Astrocyte (in vitro differentiated cells and primary cell): ENCODE measurements at regions not wholly inside any gene's neighbourhood (a gene's known extent, or its start where the extent isn't known, plus 50 kb on each side); places are given as distances from the start of the nearest gene placed in this dataset.

Source experiments
- DNase-seq: peaks from one replicate; pipeline ENCODE4 v3.0.0-alpha.2; 2010; ENCODE audit warnings: low read depth
- FAIRE-seq: peaks from 2 replicates; lab custom pipeline; 2011; peaks lifted over from hg19 to GRCh38; lab: Jason Lieb, UNC
- H2AFZ ChIP-seq: 2 replicates; pipeline ENCODE4 v1.6.0; 2012; ENCODE audit warnings: low read depth, low read length, inconsistent platforms
- H3K27ac ChIP-seq: 2 replicates; pipeline ENCODE4 v1.5.1; 2011; ENCODE audit warnings: low read depth, low read length, inconsistent platforms
- H3K27me3 ChIP-seq: 2 replicates; pipeline ENCODE4 v1.6.0; 2011; ENCODE audit warnings: low read length, inconsistent platforms; ENCODE audit not compliant: insufficient read depth
- H3K36me3 ChIP-seq: 2 replicates; pipeline ENCODE4 v1.5.1; 2011; ENCODE audit warnings: low read length, inconsistent platforms; ENCODE audit not compliant: insufficient read depth
- H3K4me1 ChIP-seq: 2 replicates; pipeline ENCODE4 v1.5.1; 2011; ENCODE audit warnings: low read length, inconsistent platforms; ENCODE audit not compliant: insufficient read depth
- H3K4me2 ChIP-seq: 2 replicates; pipeline ENCODE4 v1.6.0; 2012; ENCODE audit warnings: low read length, inconsistent platforms
- H3K4me3 ChIP-seq: 2 replicates; pipeline ENCODE4 v1.5.1; 2011; ENCODE audit warnings: low read depth, mild to moderate bottlenecking, low read length, inconsistent platforms; ENCODE audit not compliant: insufficient read depth
- H3K79me2 ChIP-seq: 2 replicates; pipeline ENCODE4 v1.6.0; 2012; ENCODE audit warnings: mild to moderate bottlenecking, low read length, inconsistent platforms; ENCODE audit not compliant: insufficient read depth
- H3K9ac ChIP-seq: 2 replicates; pipeline ENCODE4 v1.6.0; 2012; ENCODE audit warnings: mild to moderate bottlenecking, low read length, inconsistent platforms
- H3K9me3 ChIP-seq: 2 replicates; pipeline ENCODE4 v1.5.1; 2012; ENCODE audit warnings: low read depth, mild to moderate bottlenecking, low read length, inconsistent platforms; ENCODE audit not compliant: insufficient read depth
- H4K20me1 ChIP-seq: 2 replicates; pipeline ENCODE4 v1.6.0; 2012; ENCODE audit warnings: low read length, inconsistent platforms; ENCODE audit not compliant: insufficient read depth
- H3K27ac Mint-ChIP-seq: one replicate; pipeline ENCODE4 v1.8.0; 2021; ENCODE audit warnings: mild to moderate bottlenecking, mixed read lengths; ENCODE audit not compliant: unreplicated experiment
- H3K27me3 Mint-ChIP-seq: one replicate; pipeline ENCODE4 v1.8.0; 2021; ENCODE audit warnings: low read depth, mixed read lengths; ENCODE audit not compliant: unreplicated experiment
- H3K36me3 Mint-ChIP-seq: one replicate; pipeline ENCODE4 v1.8.0; 2021; ENCODE audit warnings: low read depth, mixed read lengths; ENCODE audit not compliant: unreplicated experiment
- H3K4me1 Mint-ChIP-seq: one replicate; pipeline ENCODE4 v1.8.0; 2021; ENCODE audit warnings: low read depth, mixed read lengths; ENCODE audit not compliant: unreplicated experiment
- H3K4me3 Mint-ChIP-seq: one replicate; pipeline ENCODE4 v1.8.0; 2021; ENCODE audit warnings: mild to moderate bottlenecking, moderate library complexity, mixed read lengths; ENCODE audit not compliant: unreplicated experiment
- H3K9me3 Mint-ChIP-seq: one replicate; pipeline ENCODE4 v1.8.0; 2021; ENCODE audit warnings: mild to moderate bottlenecking, mixed read lengths; ENCODE audit not compliant: unreplicated experiment
- CTCF ChIP-seq: IDR thresholded peaks from 2 replicates; pipeline ENCODE4 v1.5.1; 2011; ENCODE audit warnings: low read depth, mild to moderate bottlenecking, inconsistent platforms, low read length, moderate library complexity; ENCODE audit not compliant: insufficient read depth
- EZH2 ChIP-seq: IDR thresholded peaks from 2 replicates; pipeline ENCODE4 v1.6.1; 2012; ENCODE audit warnings: mild to moderate bottlenecking, low read length, inconsistent platforms; ENCODE audit not compliant: insufficient read depth

- FAIRE-seq (no peak), DNase-seq (no peak)
- Histone ChIP-seq H3K27ac (no peak overlapping the region), H3K79me2 (no peaks in the 10 kb centered on the region), H3K27me3 (no peaks in the 10 kb centered on the region), H3K9ac (no peak overlapping the region), H3K4me2 (no peak overlapping the region), H3K36me3 (no peaks in the 10 kb centered on the region), H2AFZ (no peak overlapping the region), H3K9me3 (no peaks in the 10 kb centered on the region), H4K20me1 (no peaks in the 10 kb centered on the region), H3K4me3 (no peak overlapping the region), H3K4me1 (no peaks in the 10 kb centered on the region)
- no peaks in the 10 kb centered on the region for H3K9me3 Mint-ChIP-seq
- peaks cover 2% of the 10 kb centered on the region for H3K36me3 Mint-ChIP-seq
- no peaks in the 10 kb centered on the region for H3K27me3 Mint-ChIP-seq
- no peak overlapping the region for H3K27ac Mint-ChIP-seq
- no peak overlapping the region for H3K4me3 Mint-ChIP-seq
- H3K4me1 Mint-ChIP-seq: no peaks in the 10 kb centered on the region
- TF ChIP-seq CTCF (no peak), EZH2 (no peak)
Observed at GRCh38 chr18:11432360-11432811, 177.0 kb upstream of the SLC35G4 start.

DNA sequence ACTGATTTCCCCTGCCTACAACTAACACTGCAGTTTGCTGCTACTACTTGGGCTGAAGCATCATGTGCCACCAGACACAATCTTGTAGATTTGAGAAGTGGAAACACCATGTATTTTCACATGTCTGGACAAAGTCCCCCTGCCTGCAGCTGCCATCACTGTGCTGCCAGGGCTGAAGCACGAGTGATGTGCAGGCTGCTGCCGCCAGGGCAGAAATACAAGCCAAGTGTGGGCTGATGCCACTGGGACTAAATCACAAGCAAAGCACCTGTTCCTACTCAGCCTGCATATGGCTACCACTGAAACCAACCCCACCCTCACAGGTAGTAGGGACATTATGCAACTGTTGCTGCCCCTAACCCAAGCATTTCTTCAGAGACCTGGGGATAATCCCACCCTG, 179.5 kb upstream of the SLC35G4 start:
- no peak for TF ChIP-seq EZH2
- no peak for TF ChIP-seq CTCF
- H3K4me2 ChIP-seq: no peak overlapping the region
- H3K27me3 ChIP-seq: no peaks in the 10 kb centered on the region
- H3K9me3 ChIP-seq: no peaks in the 10 kb centered on the region
- DNase-seq (no peak), FAIRE-seq (no peak)
- no peak overlapping the region for H3K27ac ChIP-seq
- H3K9ac ChIP-seq: no peak overlapping the region
- no peaks in the 10 kb centered on the region for H4K20me1 ChIP-seq
- Mint-ChIP-seq H3K27ac (no peak overlapping the region), H3K36me3 (peaks cover 2% of the 10 kb centered on the region), H3K4me1 (no peaks in the 10 kb centered on the region), H3K27me3 (no peaks in the 10 kb centered on the region), H3K4me3 (no peak overlapping the region), H3K9me3 (no peaks in the 10 kb centered on the region)
- no peaks in the 10 kb centered on the region for H3K36me3 ChIP-seq
- no peaks in the 10 kb centered on the region for H3K79me2 ChIP-seq
- no peak overlapping the region for H2AFZ ChIP-seq
- H3K4me1 ChIP-seq: no peaks in the 10 kb centered on the region
- no peak overlapping the region for H3K4me3 ChIP-seq

DNA sequence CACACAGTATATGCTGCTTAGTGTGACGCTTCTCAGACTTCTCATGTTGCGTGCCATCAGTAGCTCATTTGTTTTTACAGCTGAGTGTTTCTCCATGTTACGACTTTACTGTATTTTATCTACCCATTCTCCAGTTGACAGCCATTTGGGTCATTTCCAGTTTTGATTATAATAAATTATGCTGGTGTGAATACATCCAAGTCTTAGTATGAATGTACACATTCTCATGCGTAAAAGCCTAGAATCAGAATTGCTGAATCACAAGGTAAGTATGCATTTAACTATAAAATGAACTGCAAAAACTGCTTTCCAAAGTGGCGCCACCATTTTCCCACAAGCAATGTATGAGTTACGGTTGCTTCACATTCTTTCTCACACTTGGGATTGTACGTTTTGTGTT, 184.2 kb upstream of the SLC35G4 start:
- TF ChIP-seq EZH2 (no peak), CTCF (no peak)
- no peaks in the 10 kb centered on the region for H3K36me3 ChIP-seq
- Mint-ChIP-seq H3K9me3 (peaks cover 6% of the 10 kb centered on the region), H3K27me3 (peaks cover 5% of the 10 kb centered on the region), H3K27ac (no peak overlapping the region), H3K4me1 (no peaks in the 10 kb centered on the region), H3K36me3 (no peaks in the 10 kb centered on the region), H3K4me3 (no peak overlapping the region)
- no peak for FAIRE-seq
- H3K79me2 ChIP-seq: no peaks in the 10 kb centered on the region
- no peaks in the 10 kb centered on the region for H3K4me1 ChIP-seq
- DNase-seq: peak; percentile 2
- H3K9ac ChIP-seq: no peak overlapping the region
- H4K20me1 ChIP-seq: no peaks in the 10 kb centered on the region
- no peak overlapping the region for H3K27ac ChIP-seq
- H3K4me2 ChIP-seq: no peak overlapping the region
- H3K27me3 ChIP-seq: no peaks in the 10 kb centered on the region
- H2AFZ ChIP-seq: no peak overlapping the region
- no peaks in the 10 kb centered on the region for H3K9me3 ChIP-seq
- H3K4me3 ChIP-seq: no peak overlapping the region
